PC-3 (cell line): ENCODE measurements at regions not wholly inside any gene's neighbourhood (a gene's known extent, or its start where the extent isn't known, plus 50 kb on each side); places are given as distances from the start of the nearest gene placed in this dataset.

Experiments
- ATAC-seq: fragments of 200-7000 bp; cut with Tn5 transposase; 2 replicates; pipeline ENCODE4 v1.9.1; 2020; ENCODE audit warnings: mild to moderate bottlenecking, moderate library complexity
- BruUV-seq: library from RNA; stranded (reverse); fragments of 400-500 nt; replicated peaks from 2 replicates; lab custom pipeline; 2021; lab: Mats Ljungman, UMichigan
- CTCF ChIA-PET: fragments of 300-600 bp; sonication (Branson Sonifier 250); formaldehyde crosslinking; loops from one replicate; lab custom pipeline; 2022; ENCODE audit warnings: antibody characterized with exemption; lab: Charles Lee
- POLR2A ChIA-PET: fragments of 300-600 bp; sonication (Branson Sonifier 250); formaldehyde crosslinking; loops from one replicate; lab custom pipeline; 2022; ENCODE audit warnings: antibody characterized with exemption; ENCODE audit not compliant: unreplicated experiment; lab: Charles Lee
- DNase-seq: peaks from one replicate; pipeline ENCODE4 v3.0.0-alpha.2; 2015
- H2AFZ ChIP-seq: fragments of 300-600 bp; sonication (generic); 2 replicates; pipeline ENCODE4 v1.6.0; 2016; ENCODE audit warnings: antibody characterized with exemption, low read length
- H3F3A ChIP-seq: fragments of 300-600 bp; sonication (generic); one replicate; pipeline ENCODE4 v1.6.0; 2017; ENCODE audit warnings: antibody characterized with exemption, low read length, control low read depth, mild to moderate bottlenecking; ENCODE audit not compliant: unreplicated experiment
- H3K27ac ChIP-seq: fragments of 300-600 bp; sonication (generic); 2 replicates; pipeline ENCODE4 v1.5.1; 2016; ENCODE audit warnings: mild to moderate bottlenecking, low read length
- H3K27me3 ChIP-seq: fragments of 300-600 bp; sonication (generic); 2 replicates; pipeline ENCODE4 v1.6.1; 2016; ENCODE audit warnings: low read length, mixed read lengths
- H3K36me3 ChIP-seq: fragments of 300-600 bp; sonication (generic); 2 replicates; pipeline ENCODE4 v1.6.1; 2016; ENCODE audit warnings: low read depth, mixed run types, low read length, mixed read lengths
- H3K4me1 ChIP-seq: fragments of 300-600 bp; sonication (generic); 2 replicates; pipeline ENCODE4 v1.5.1; 2016; ENCODE audit warnings: low read length; ENCODE audit not compliant: insufficient read depth
- H3K4me2 ChIP-seq: fragments of 300-600 bp; sonication (generic); 2 replicates; pipeline ENCODE4 v1.6.0; 2016; ENCODE audit warnings: low read length
- H3K4me3 ChIP-seq: fragments of 300-600 bp; sonication (generic); 2 replicates; pipeline ENCODE4 v1.5.1; 2016; ENCODE audit warnings: mild to moderate bottlenecking, low read length, mixed read lengths
- H3K79me2 ChIP-seq: fragments of 300-600 bp; sonication (generic); 2 replicates; pipeline ENCODE4 v1.6.1; 2017; ENCODE audit warnings: low read length, mixed read lengths
- H3K9ac ChIP-seq: fragments of 300-600 bp; sonication (generic); 2 replicates; pipeline ENCODE4 v1.6.0; 2016; ENCODE audit warnings: mild to moderate bottlenecking, low read length
- H3K9me2 ChIP-seq: fragments of 300-600 bp; sonication (generic); replicated peaks from 2 replicates; pipeline ENCODE4 v1.6.1; 2016; ENCODE audit warnings: mixed run types, low read length, mixed read lengths
- H3K9me3 ChIP-seq: fragments of 300-600 bp; sonication (generic); 2 replicates; pipeline ENCODE4 v1.6.1; 2016; ENCODE audit warnings: low read length, mixed read lengths
- H4K20me1 ChIP-seq: fragments of 300-600 bp; sonication (generic); 2 replicates; pipeline ENCODE4 v1.6.1; 2016; ENCODE audit warnings: low read length, mixed read lengths
- EZH2 ChIP-seq: fragments of 300-600 bp; sonication (generic); IDR thresholded peaks from one replicate; pipeline ENCODE4 v1.6.1; 2017; ENCODE audit warnings: antibody characterized with exemption, mild to moderate bottlenecking, low read length; ENCODE audit not compliant: unreplicated experiment
- EZH2phosphoT487 ChIP-seq: fragments of 300-600 bp; sonication (generic); IDR thresholded peaks from 2 replicates; pipeline ENCODE4 v1.6.1; 2018; ENCODE audit warnings: mild to moderate bottlenecking, antibody characterized with exemption, low read length, borderline replicate concordance
- intact Hi-C: fragments of 100-400 bp; cut with micrococcal nuclease; formaldehyde crosslinking; loops from 2 replicates; pipeline ENCODE4 v1.9.0; 2023
- TF ChIP-seq, protein P1 (sequence below): fragments of 300-600 bp; sonication (generic); conservative IDR thresholded peaks from 2 replicates; pipeline ENCODE4 v1.5.1; 2017; ENCODE audit warnings: antibody characterized with exemption, low read depth, mild to moderate bottlenecking, low read length

DNA sequence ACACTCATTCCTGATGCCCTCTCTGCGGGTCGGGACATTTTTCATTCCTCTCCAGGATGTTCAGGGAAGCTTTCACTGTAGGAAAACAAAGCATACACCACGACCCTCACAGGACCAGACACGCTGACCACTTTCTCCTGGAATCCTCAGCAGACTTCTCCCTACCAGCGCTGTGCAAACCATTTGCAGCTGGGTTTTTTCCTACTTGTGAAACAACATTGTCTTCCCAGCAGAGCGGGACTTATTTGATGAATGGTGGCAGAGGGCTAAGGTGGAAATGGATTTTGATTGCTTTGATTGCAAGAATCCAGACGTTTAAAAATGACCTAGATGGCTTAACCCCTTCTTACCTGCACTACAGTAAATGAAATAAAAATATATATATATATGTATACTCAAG lies 265.9 kb downstream of the TBC1D4 start:
- BruUV-seq: no TSS peak
- TF ChIP-seq, protein P1, sequence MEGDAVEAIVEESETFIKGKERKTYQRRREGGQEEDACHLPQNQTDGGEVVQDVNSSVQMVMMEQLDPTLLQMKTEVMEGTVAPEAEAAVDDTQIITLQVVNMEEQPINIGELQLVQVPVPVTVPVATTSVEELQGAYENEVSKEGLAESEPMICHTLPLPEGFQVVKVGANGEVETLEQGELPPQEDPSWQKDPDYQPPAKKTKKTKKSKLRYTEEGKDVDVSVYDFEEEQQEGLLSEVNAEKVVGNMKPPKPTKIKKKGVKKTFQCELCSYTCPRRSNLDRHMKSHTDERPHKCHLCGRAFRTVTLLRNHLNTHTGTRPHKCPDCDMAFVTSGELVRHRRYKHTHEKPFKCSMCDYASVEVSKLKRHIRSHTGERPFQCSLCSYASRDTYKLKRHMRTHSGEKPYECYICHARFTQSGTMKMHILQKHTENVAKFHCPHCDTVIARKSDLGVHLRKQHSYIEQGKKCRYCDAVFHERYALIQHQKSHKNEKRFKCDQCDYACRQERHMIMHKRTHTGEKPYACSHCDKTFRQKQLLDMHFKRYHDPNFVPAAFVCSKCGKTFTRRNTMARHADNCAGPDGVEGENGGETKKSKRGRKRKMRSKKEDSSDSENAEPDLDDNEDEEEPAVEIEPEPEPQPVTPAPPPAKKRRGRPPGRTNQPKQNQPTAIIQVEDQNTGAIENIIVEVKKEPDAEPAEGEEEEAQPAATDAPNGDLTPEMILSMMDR: no peak
- TF ChIP-seq EZH2phosphoT487 (no peak), EZH2 (no peak)
- Histone ChIP-seq H3K27ac (no peak overlapping the region), H3K36me3 (no peaks in the 10 kb centered on the region; the same call in 1 of the 2 replicates), H3F3A (no peaks in the 10 kb centered on the region), H2AFZ (no peak overlapping the region), H4K20me1 (no peaks in the 10 kb centered on the region), H3K27me3 (no peaks in the 10 kb centered on the region), H3K9ac (no peak overlapping the region), H3K4me2 (no peak overlapping the region), H3K9me2 (no peaks in the 10 kb centered on the region), H3K9me3 (no peaks in the 10 kb centered on the region), H3K4me3 (no peak overlapping the region), H3K79me2 (no peaks in the 10 kb centered on the region), H3K4me1 (peaks cover 6% of the 10 kb centered on the region; the same call in 1 of the 2 replicates)
- DNase-seq: no peak
- ChIA-PET CTCF (interaction anchor here (0.5 kb wide), 1 partner anchor 324 kb away, joined by 4 read pairs; no protein-coding TSS in a partner anchor), POLR2A (no interaction called here)
- no peak for ATAC-seq
- intact Hi-C loops: loop anchor here (5.0 to 10.0 kb wide), 4 partner anchors 229 to 771 kb away; no protein-coding TSS in a partner anchor

DNA sequence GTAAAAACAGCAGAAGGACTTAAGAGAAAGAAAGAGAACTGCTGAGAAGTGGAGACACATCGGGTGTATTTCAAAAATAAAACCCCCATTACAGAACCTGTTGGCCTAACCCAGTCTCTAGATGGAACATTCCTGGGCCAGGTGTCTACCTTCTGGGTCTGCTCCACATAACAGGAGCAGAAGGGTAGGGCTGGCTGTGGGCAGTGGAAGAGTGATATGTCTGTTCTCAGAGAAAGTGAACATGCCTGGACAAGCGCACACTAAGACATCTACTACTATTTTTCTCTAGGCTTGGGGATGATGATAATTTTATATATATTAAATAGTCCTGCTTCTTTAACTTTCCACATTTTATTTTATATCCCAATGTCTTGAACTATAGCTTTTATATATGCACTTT lies 267.1 kb downstream of the TBC1D4 start:
- no TSS peak for BruUV-seq
- H3K4me3 ChIP-seq: no peak overlapping the region
- H3K4me2 ChIP-seq: no peak overlapping the region
- H3F3A ChIP-seq: no peaks in the 10 kb centered on the region
- TF ChIP-seq EZH2phosphoT487: no peak
- TF ChIP-seq, protein P1: no peak
- no peak for TF ChIP-seq EZH2
- no peaks in the 10 kb centered on the region; the same call in 1 of the 2 replicates for H3K36me3 ChIP-seq
- H3K9ac ChIP-seq: no peak overlapping the region
- ATAC-seq: no peak
- H3K9me3 ChIP-seq: no peaks in the 10 kb centered on the region
- POLR2A ChIA-PET: no interaction called here
- H3K27me3 ChIP-seq: no peaks in the 10 kb centered on the region
- H3K4me1 ChIP-seq: peaks cover 3% of the 10 kb centered on the region; the same call in 1 of the 2 replicates
- H2AFZ ChIP-seq: no peak overlapping the region
- no peak for DNase-seq
- intact Hi-C loops: loop anchor here (5.0 to 10.0 kb wide), 4 partner anchors 228 to 770 kb away; no protein-coding TSS in a partner anchor
- CTCF ChIA-PET: no interaction called here
- no peaks in the 10 kb centered on the region for H3K79me2 ChIP-seq
- H3K27ac ChIP-seq: no peak overlapping the region
- H4K20me1 ChIP-seq: no peaks in the 10 kb centered on the region
- no peaks in the 10 kb centered on the region for H3K9me2 ChIP-seq

DNA sequence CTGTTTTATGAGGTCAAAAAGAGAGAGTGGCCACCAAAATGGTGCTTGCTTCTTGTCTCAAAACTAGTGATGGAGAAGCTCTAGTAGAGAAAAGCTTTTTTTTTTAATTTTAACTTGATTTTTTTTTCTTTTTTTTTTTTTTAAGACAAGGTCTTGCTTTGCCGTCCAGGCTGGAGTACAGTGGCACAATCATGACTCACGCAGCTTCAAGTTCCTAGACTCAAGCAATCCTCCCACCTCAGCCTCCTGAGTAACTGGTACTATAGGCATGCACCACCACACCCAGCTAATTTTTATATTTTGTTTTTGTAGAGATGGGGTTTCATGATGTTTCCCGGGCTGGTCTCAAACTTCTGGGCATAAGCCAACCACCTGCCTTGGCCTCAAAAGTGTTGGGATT lies 279.0 kb downstream of the TBC1D4 start:
- no peak for ATAC-seq
- no TSS peak for BruUV-seq
- CTCF ChIA-PET: interaction anchor here (0.6 kb wide), 1 partner anchor 378 kb away, joined by 5 read pairs; no protein-coding TSS in a partner anchor

More for the DNA sequence above, 279.0 kb downstream of the TBC1D4 start:
- no peaks in the 10 kb centered on the region for H3F3A ChIP-seq
- no peak overlapping the region for H3K4me2 ChIP-seq
- no peak overlapping the region for H3K9ac ChIP-seq
- no peaks in the 10 kb centered on the region for H3K36me3 ChIP-seq
- DNase-seq: no peak
- intact Hi-C loops: no loop called here
- no peaks in the 10 kb centered on the region for H4K20me1 ChIP-seq
- no peaks in the 10 kb centered on the region for H3K9me2 ChIP-seq
- H3K27me3 ChIP-seq: no peaks in the 10 kb centered on the region
- no peaks in the 10 kb centered on the region for H3K79me2 ChIP-seq
- H3K4me1 ChIP-seq: no peaks in the 10 kb centered on the region
- no peaks in the 10 kb centered on the region for H3K9me3 ChIP-seq
- TF ChIP-seq, protein P1: no peak
- TF ChIP-seq EZH2phosphoT487: no peak
- no peak for TF ChIP-seq EZH2
- H3K27ac ChIP-seq: no peak overlapping the region
- no peak overlapping the region for H3K4me3 ChIP-seq
- H2AFZ ChIP-seq: no peak overlapping the region
- POLR2A ChIA-PET: no interaction called here
